ENCODE measurements at regions not wholly inside any gene's neighbourhood (a gene's known extent, or its start where the extent isn't known, plus 50 kb on each side); places are given as distances from the start of the nearest gene placed in this dataset.
"Not testable (repeated sequence)": the region's sequence is repeated elsewhere in the genome, so short reads cannot be mapped to it uniquely, and the experiment has no call there.

- no peak for DNase-seq (ENCODE audit: low read depth)
Observed at GRCh38 chr1:177723533-177723932, 246.3 kb downstream of the SEC16B start.

- no peak for DNase-seq (ENCODE audit: low read depth)
Observed at GRCh38 chr1:177710696-177711620, 258.9 kb downstream of the SEC16B start.

GRCh38 chr1:177708406-177708805, 261.5 kb downstream of the SEC16B start:
- DNase-seq (ENCODE audit: low read depth), result no peak

- no peak for DNase-seq (ENCODE audit: low read depth)
Observed at GRCh38 chr1:177706977-177707376, 262.9 kb downstream of the SEC16B start.

DNA sequence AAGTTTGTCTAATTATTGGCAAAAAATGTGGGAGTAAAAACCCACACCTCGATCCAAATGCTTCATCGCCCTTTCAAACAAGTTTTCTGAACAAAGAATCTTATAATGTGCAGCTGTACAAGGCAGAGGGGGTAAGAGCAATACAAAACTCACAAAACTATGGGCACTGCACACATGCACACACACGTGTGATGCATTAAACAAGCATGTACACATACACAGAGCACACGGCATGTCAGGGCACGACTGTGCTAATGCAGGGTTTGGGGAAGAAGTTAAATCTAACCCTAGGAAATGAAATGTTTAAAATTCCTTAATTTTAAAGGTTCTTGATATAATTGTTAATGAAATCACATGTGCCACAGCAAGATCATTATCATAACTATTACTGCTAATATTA, 264.0 kb downstream of the SEC16B start:
- no peak for DNase-seq (ENCODE audit: low read depth)

DNA sequence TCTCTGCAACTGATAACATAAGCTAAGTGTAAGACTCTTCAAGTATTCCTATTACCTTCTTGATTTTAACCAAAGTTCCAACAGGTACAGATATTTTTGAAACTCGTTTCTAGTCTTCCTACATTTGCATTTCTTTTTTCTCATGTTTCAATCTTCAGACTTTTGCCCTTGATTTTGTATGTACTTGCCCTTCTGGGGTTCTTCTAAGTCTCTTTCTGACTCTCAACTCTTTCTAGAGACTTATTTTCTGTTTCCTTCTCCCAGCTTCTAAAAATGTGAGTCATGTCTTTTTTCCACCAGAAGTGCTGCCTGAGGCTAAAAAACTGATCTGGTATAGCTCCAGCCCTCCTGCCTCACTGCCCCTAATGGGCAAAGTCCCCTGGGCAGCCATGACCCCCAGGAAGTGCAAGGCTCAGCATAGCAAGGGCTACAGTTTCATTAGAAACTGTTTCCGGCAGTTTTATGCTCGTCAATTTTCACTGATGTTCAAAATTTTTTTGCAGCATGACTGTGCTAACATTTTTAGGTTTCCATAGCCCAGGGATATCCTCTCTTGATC, 265.9 kb downstream of the SEC16B start:
- no peak for DNase-seq (ENCODE audit: low read depth)

DNA sequence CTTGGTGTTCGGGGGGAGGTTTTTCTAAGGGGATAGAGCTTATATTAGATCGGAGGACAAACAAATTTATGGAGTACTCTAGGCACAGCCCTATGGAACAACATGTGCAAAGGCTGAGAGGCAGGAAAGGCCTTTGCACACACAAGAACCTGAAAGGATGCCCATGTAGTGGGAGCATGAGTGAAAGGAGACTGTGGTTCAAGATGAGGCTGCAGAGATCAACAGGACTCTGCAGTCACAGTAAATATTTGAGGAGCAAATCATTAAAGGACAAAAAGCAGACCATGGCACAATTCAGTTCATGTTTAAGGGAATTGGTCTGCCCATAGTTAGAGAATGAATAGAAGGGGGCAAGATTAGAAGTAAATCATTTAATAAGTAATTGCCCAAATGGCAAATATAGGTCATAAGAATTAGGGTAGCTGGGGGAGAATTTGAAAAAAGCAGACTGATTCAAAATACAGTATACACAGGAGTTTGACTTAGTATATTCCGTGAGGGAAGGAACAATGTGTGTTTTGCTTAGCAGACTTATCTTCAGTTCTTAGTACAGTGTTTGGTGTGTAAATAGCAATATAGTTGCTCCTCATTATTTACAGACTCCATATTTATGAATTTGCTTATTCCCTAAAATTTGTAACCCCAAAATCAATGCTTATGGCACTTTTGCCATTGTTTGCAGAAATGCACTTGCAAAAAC, 268.1 kb downstream of the SEC16B start:
- no peak for DNase-seq (ENCODE audit: low read depth)

- DNase-seq (ENCODE audit: low read depth), result no peak
Observed at GRCh38 chr1:177700856-177701255, 269.0 kb downstream of the SEC16B start.

- no peak for DNase-seq (ENCODE audit: low read depth)
Observed at GRCh38 chr1:177690996-177691395, 278.9 kb downstream of the SEC16B start.

DNA sequence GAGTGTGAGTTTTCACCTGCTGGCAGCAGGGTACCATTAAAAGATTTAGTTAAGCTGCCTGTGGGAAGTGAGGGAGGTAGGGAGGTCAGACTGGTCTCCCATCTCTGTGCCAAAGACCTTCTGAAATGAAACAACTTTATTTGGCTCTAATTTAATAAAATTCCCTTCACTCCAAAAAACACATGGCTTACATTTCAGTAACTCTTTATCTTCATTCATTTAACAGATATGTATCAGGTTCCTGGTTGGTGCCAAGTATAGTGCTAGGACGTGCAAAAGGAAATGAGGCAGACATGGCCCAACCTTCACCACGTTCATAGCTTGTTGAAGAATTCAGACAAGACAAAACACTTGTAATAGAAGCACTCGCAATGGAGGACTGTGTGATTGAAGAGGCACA, 282.3 kb downstream of the SEC16B start:
- no peak for DNase-seq (ENCODE audit: low read depth)

- no peak for DNase-seq (ENCODE audit: low read depth)
Observed at GRCh38 chr1:177686933-177687332, 282.9 kb downstream of the SEC16B start.

GRCh38 chr1:177669161-177669560, 300.7 kb downstream of the SEC16B start:
- DNase-seq (ENCODE audit: low read depth), result no peak

DNA sequence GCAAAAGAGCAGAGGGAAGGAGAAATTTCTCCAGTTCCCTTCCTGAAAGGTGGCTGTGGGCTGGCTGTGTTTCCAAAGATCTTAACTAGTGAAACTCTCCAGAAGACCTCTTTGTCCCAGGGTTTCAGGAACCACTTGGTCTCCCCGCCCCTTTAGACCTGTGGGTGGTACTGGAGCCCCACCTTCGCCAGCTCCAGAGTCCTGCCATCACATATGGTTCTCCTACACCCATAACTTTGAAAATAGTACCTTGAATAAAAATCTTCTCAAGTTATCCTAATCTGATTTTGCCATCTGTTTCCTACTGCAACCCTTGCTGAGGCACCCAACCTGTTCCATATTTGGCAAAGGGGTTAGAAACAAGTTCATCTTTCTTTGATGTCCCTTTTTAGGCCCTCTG, 303.9 kb downstream of the SEC16B start:
- DNase-seq (ENCODE audit: low read depth), result no peak

- not testable (repeated sequence) for DNase-seq (ENCODE audit: low read depth)
Observed at GRCh38 chr1:177664742-177665141, 305.1 kb downstream of the SEC16B start.

GRCh38 chr1:177660188-177660587, 309.7 kb downstream of the SEC16B start:
- no peak for DNase-seq (ENCODE audit: low read depth)

GRCh38 chr1:177659281-177659680, 310.6 kb downstream of the SEC16B start:
- no peak for DNase-seq (ENCODE audit: low read depth)

- no peak for DNase-seq (ENCODE audit: low read depth)
Observed at GRCh38 chr1:177656598-177656997, 313.3 kb downstream of the SEC16B start.

- DNase-seq (ENCODE audit: low read depth), result no peak
Observed at GRCh38 chr1:177650947-177651346, 318.9 kb downstream of the SEC16B start.

- no peak for DNase-seq (ENCODE audit: low read depth)
Observed at GRCh38 chr1:177648731-177649265, 321.1 kb downstream of the SEC16B start.

DNA sequence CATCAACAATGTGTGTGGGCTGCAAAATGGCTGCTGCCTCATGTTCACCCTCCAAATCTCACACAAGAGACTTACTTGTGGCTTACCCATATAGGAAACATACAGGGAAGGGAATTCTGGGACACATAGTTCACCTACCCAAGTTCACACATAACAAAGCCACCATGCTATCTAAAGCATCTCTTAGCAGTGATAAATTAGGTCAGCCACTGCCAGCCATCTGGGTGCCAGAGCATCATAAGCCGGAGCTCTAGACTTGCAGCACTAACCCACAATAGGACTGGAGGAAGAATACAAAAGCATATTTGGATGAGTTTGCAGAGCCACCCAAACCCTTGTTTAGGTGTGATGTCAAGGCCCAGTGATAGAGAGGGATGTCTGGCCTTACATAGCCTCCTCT, 321.7 kb downstream of the SEC16B start:
- DNase-seq (ENCODE audit: low read depth), result no peak

GRCh38 chr1:177646757-177647730, 322.8 kb downstream of the SEC16B start:
- DNase-seq (ENCODE audit: low read depth), result no peak
